ENCODE measurements at regions not wholly inside any gene's neighbourhood (a gene's known extent, or its start where the extent isn't known, plus 50 kb on each side); places are given as distances from the start of the nearest gene placed in this dataset.

DNA sequence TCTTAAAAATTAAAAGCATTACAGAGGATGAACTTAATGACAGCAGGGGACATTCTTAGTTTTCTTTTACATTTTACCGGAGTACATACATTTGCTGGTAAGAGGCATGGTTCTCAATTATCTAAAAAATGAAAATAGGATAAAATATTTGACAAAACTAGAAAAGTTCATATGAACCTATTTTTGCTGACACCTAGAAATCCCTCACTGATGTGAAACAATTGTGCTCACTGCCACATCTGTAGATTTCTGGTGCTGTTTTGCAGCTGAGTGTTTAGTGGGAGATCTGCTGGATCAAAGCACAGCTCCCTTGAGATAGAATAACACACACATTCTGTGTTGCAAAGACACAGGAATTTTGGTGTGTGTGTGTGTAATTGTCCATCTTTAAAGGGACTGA, 392.9 kb upstream of the B3GALT2 start:
- DNase-seq (ENCODE audit: low read depth, low spot score), result no peak
- POLR2A ChIA-PET, result no interaction called here
- TF ChIP-seq, protein P1, sequence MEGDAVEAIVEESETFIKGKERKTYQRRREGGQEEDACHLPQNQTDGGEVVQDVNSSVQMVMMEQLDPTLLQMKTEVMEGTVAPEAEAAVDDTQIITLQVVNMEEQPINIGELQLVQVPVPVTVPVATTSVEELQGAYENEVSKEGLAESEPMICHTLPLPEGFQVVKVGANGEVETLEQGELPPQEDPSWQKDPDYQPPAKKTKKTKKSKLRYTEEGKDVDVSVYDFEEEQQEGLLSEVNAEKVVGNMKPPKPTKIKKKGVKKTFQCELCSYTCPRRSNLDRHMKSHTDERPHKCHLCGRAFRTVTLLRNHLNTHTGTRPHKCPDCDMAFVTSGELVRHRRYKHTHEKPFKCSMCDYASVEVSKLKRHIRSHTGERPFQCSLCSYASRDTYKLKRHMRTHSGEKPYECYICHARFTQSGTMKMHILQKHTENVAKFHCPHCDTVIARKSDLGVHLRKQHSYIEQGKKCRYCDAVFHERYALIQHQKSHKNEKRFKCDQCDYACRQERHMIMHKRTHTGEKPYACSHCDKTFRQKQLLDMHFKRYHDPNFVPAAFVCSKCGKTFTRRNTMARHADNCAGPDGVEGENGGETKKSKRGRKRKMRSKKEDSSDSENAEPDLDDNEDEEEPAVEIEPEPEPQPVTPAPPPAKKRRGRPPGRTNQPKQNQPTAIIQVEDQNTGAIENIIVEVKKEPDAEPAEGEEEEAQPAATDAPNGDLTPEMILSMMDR (IDR thresholded peaks at IDR 0.05; ENCODE audit: insufficient read depth, low read length, missing control alignments), result no peak
- H3K4me3 ChIP-seq (ENCODE audit: low read depth, low read length), result no peak overlapping the region
- CTCF ChIA-PET, result no interaction called here

DNA sequence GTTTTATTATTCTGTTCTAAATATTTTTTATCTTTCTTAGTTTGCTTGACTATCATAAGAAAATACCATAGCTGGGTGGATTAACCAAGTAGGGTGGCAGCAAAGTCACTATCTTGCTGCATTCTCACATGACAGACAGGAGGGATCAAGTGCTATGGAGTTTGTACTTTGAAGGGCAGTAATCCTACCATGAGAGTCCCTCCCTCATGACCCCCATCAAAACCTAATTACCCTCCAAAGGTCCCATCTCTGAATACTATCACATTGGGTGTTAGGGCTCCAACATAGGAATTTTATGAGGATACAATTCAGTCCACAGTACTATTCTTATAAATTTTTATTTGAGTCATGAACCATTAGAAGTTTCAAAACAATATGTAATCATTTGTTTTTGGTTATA, 388.5 kb upstream of the B3GALT2 start:
- ChIA-PET CTCF (interaction anchor here (1.4 kb wide), 1 partner anchor 14 kb away, joined by 3 read pairs; no protein-coding TSS in a partner anchor), POLR2A (no interaction called here)
- H3K4me3 ChIP-seq (ENCODE audit: low read depth, low read length), result no peak overlapping the region
- DNase-seq (ENCODE audit: low read depth, low spot score), result no peak
- TF ChIP-seq, protein P1 (IDR thresholded peaks at IDR 0.05; ENCODE audit: insufficient read depth, low read length, missing control alignments), result no peak

DNA sequence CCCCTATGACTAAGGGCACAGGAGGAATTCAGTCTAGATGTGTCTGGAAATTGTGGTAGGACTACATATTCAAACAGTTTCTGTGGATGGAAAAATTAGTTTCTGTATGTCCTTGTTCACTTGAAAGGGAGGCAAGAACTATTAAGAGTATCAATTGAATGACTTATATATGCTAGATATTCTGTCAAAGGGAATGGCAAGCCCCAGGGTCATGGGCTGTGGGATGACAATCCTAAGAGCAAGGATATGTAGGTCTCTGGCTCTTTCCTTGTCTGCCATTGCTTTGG, 383.5 kb upstream of the B3GALT2 start:
- TF ChIP-seq, protein P1 (IDR thresholded peaks at IDR 0.05; ENCODE audit: insufficient read depth, low read length, missing control alignments), result no peak
- CTCF ChIA-PET, result no interaction called here
- H3K4me3 ChIP-seq (ENCODE audit: low read depth, low read length), result no peak overlapping the region
- POLR2A ChIA-PET, result no interaction called here
- no peak for DNase-seq (ENCODE audit: low read depth, low spot score)

DNA sequence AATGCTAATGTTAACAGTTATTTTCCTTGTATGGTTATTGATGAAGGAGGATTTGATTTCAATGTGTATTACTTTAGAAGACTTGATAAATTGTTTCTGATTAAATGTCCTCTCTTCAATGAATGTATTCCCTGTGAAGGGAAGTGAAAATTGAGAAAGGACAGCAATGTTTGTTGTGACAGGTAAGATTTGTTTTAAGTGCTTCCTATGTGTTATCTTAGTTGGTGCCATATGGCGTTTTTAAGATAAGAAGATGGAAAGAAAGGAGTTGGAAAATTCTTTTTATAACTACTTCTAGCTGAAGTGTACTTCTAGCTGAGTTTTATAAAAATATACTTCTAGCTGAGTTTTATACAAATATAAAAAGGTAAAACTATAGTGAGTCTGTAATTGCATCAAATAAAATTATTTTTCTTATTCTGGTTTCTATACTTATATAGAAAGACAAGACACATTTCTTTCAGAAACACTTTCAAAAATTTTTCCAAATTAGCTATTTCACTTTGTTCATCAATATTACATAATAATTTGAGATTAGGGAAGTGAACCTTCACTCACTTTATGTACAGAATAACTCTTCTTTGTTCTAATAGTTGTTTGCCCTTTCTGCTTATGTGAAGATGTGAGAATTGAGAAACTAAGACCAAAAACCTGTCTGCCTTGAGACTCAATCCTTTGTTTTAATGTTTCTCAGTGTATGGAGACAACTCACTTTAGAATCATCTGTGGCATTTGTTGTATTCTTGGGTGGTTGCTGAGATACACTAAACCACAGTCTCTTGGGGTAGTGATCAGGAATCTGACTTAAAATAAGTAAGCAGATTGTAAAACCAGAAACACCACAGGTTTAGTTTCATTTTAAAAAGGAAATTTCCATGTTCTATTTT, 382.9 kb upstream of the B3GALT2 start:
- DNase-seq (ENCODE audit: low read depth, low spot score), result peak; percentile 84
- ChIA-PET POLR2A (no interaction called here), CTCF (no interaction called here)
- H3K4me3 ChIP-seq (ENCODE audit: low read depth, low read length), result no peak overlapping the region
- TF ChIP-seq, protein P1 (IDR thresholded peaks at IDR 0.05; ENCODE audit: insufficient read depth, low read length, missing control alignments), result no peak

DNA sequence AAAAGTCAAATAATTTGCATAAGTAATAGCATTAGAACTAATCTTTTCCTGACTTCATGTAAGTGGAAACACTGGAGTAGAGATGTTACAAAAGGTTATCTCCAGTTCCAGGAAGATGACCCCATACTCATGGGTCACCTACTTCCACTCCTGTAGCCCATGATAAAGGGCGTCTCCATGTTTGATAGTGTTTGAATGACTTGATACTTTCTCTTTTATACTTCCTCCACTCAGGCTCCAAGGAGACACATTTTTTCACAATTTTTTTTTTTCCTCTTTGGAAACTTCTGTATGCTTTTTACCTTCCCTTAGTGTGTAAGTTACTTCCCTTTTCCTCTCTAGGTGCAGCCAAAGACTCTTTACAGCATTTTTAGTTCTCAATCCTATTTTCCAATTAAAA, 382.1 kb upstream of the B3GALT2 start:
- H3K4me3 ChIP-seq (ENCODE audit: low read depth, low read length), result no peak overlapping the region
- no peak for DNase-seq (ENCODE audit: low read depth, low spot score)
- ChIA-PET CTCF (interaction anchor here (1.2 kb wide), 1 partner anchor 12 kb away, joined by 3 read pairs; no protein-coding TSS in a partner anchor), POLR2A (no interaction called here)
- TF ChIP-seq, protein P1 (IDR thresholded peaks at IDR 0.05; ENCODE audit: insufficient read depth, low read length, missing control alignments), result no peak

DNA sequence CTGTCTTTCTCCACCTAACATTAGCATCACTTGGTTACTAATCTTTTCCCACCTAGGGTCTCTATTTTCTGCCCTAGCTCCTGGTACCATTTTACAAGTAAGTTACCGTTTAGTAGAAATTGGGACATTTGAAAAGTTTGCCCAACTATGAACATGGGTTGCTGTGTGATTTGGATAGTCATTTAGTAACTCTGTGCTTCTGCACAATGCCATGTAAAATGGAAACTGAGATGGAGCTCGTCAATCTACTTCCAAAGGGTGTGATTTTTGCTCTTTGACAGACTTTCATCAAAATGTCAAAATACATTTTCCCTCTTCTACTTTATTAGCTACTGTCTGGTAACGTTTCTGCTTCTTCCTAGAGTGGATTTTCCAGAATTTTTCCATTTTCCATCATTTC, 381.5 kb upstream of the B3GALT2 start:
- H3K4me3 ChIP-seq (ENCODE audit: low read depth, low read length), result no peak overlapping the region
- ChIA-PET CTCF (interaction anchor here (1.2 kb wide), 1 partner anchor 13 kb away, joined by 3 read pairs; no protein-coding TSS in a partner anchor), POLR2A (no interaction called here)
- TF ChIP-seq, protein P1 (IDR thresholded peaks at IDR 0.05; ENCODE audit: insufficient read depth, low read length, missing control alignments), result no peak
- no peak for DNase-seq (ENCODE audit: low read depth, low spot score)

All from AG04449 (cell line).